SIG-M5 treated with dmso at 0.1 percent for 504 hours (cell line): ENCODE measurements at regions not wholly inside any gene's neighbourhood (a gene's known extent, or its start where the extent isn't known, plus 50 kb on each side); places are given as distances from the start of the nearest gene placed in this dataset.
"Not testable (repeated sequence)": the region's sequence is repeated elsewhere in the genome, so short reads cannot be mapped to it uniquely, and the experiment has no call there.

Experiments
- DNase-seq: peaks from one replicate; lab custom pipeline; 2025; ENCODE audit not compliant: unreplicated experiment; lab: John Stamatoyannopoulos, UW

DNA sequence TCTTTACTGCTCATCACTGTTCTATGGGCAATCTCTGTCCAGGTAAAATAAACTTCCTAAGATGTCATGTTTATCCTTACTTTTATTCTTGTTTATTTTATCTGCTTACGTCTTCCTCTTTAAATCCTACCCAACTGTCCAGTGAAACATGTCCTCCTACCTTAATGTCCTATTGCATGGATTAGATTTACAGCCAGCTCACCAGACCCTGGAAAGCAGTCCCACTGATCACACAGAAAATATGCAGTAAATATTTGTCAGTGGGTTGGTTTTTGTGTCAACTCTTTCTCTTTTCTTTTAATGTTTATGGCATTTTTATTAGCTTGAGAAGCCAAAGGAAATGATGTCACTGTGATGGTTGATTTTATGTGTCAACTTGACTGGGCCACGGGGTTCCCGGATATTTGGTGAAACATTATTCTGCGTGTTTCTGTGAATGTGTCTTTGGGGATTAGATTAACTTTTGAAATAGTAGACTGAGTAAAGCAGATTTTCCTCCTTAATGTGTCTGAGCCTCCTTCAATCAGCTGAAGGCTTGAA is 258.3 kb downstream of the SRGAP2C start:
- DNase-seq, result no peak

DNA sequence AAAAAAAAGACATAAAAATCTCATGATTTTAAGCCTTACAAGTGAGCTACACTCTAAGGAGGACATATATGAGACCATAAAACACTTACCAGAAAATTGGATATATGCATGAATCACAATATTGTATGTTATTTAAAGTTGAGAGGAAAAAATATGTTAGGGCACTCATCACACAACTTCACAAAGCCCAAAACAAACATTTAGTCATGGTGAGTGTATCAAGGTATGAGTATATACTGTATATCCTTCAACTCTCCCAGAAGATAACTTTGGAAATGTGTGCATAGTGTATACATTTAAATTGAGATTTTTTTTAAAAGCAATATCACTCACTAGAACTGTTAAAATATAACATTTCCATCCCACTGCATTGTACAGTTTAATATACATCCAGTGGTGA is 259.3 kb downstream of the SRGAP2C start:
- no peak for DNase-seq

DNA sequence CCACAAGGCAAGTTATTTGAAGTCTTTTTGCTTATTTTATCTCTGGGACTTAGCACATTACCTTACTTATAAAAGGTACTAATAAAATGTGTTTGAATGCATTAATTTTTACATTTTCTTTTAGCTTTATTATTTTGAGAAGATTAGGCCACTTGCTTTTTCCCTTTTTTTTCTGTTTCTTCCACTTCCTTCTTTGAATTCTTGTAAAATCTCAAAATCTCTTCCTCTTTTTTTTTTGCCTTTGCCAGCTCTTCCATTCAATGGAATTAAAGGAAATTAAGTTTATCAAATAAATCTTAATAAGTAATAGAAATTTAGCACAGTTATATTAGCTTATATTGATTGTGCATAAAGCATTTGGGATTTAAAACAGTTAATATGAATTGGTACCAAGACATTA is 260.9 kb downstream of the SRGAP2C start:
- peak; percentile 27 for DNase-seq

DNA sequence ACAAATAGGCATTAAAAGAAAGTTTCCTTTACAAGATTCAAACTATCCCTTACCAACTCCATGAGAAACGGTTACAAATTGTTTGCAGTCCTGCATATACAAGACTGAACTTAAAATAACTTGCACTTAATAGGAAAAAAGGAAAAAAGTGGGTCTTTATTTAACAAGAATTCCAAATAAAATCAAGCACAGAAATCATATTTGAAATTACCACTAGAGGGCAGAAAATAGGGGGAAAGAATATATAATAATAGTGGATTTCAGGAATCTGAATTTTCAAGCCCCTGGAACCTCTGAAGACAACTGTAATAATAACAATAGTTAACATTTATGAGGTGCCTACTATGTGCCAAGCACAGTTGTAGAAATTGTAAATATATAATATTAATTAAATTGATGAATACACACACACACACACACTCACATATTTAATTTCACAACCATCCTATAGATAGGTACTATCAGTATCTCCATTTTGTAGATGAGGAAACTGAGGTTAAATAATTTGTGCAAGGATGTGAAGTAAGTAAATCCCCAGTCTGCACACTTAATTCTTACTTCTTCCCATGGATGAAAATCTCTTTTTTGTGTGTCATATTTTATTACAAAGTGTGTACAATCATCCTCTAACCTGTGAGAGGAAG is 262.6 kb downstream of the SRGAP2C start:
- not testable (repeated sequence) for DNase-seq

DNA sequence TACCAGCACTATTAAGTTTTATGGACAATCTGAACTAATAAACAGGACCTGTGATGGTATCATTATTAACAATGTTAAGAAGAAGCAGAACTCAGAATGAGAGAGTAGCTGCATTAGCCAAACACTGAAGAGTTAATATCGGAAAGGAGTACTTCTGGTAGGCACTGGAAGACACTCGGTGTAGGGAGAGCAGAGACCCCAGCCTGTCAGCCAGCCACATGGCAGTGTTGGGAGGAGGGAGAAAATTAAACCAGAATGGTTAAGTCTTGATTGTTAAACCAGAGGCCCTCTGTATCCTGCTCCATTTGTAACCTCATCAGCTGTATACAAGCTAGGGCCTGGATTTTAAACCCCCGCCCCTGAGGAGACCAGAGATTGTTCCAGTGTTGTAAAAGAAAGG is 263.3 kb downstream of the SRGAP2C start:
- not testable (repeated sequence) for DNase-seq

DNA sequence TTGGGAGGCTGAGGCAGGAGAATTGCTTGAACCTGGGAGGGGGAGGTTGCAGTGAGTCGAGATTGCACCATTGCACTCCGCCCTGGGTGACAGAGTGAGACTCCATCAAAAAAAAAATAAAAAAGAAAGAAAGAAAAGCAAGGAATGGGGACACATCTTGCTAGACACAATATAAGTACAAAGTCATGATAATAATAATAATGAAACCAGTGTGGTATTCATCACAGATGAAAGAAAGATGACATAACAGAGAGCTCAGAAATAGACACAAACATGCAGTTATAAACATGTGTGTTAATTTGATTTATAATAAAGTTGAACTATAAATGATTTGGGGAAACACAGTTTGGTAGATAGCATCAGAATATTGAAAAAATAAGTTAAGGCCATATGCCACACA is 264.1 kb downstream of the SRGAP2C start:
- DNase-seq, result no peak

DNA sequence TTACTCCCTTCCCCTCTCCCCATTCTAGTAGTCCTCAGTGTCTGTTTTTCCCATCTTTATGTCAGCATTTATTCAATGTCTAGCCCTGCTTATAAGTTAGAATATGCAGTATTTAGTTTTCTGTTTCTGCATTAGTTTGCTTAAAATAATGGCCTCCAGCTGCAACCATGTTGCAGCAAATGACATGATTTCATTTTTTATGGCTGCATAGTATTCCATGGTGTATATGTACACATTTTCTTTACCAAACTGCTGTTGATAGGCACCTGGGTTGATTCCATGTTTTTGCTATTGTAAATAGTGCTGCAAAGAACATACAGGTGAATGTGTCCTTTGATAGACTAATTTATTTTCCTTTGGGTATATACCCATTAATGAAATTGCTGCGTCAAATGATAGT is 267.7 kb downstream of the SRGAP2C start:
- no peak for DNase-seq

DNA sequence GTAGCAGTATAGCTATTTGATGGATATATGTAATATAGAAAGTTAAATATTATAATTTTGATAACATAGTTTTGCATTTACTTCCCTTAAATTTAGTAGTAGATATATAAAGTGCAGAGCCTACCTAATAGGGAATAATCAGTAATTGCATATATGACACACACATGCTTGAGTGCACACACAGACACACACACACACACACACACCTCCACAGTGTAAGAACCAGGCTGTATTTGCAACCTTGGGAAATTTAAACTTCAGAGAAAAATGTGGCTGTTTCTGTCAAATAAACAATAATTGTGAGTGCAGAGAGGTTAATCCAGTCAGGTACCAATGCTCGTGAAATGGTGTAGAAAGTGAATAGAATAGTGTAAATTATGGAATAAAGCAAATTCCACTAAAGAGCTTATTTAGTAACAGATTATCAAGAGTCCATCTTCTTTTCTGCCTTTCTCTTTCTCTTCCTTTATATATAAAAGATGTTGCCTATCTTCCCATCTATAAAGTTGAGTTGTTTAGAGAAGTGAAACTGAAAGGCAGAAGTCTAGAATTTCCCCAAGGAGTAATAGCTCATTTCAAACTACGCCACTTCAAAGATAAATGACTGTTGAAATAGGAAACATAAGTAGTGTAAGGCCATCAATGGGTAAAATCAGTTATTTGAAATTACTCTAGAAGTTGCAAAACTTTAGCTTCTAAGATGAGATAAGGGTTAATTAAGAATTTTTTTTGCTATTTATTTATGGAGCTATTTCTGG is 273.7 kb downstream of the SRGAP2C start:
- peak; percentile 96 for DNase-seq

DNA sequence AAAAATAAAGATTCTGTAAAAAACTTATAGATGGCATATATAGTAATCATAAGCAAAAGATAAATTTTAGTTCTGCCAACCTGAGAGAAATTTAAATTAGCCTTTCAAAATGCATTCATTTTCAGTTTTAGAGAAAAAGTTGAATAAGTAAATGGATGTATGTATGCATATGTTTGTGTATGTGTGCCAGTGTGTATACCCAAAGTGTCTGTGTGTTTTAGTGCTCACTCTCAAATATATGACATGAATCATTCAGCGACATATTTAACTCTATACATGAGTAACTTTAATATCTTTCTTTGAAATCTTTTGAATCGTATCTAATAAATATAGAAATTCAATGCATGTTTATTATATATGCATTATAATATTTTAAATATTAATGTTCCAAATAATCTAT is 274.5 kb downstream of the SRGAP2C start:
- no peak for DNase-seq

DNA sequence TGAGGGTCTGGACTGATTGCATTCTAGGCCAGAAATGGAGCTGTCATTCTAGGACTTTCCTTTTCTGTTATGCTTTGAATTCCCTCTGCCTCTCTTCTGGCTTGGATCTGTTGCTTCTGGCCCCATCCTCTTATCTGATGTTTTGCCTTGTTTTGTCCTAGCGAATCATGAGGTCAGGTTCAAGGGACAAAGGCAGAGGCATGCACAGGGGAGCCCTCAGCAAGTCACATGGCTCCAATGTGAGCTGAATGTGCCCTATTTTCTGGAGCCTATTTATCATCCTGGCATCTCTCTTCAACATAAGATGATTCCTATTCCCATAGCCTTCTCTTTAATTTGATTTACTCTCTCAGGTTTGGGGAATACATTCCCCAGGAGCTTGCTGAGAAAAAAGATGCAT is 284.6 kb downstream of the SRGAP2C start:
- DNase-seq, result not testable (repeated sequence)

DNA sequence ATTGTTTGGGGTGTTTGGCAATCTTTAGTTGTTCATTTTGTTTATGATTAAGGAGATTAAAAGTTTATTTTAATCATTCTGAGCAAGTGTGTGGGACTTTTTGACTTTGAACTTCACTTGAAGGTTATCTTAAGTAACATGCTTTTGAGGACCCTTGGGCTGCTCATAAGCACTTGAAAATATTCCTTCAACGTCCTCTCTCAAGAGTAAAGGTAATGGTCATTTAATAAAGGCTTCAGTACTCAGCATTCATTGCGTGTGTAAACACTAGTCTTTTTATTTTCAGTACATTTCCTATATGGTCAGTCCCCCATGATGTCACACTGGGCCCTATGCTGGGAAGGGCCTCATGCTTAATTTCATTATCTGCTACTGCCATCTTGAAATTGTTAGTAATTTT is 285.6 kb downstream of the SRGAP2C start:
- not testable (repeated sequence) for DNase-seq

DNA sequence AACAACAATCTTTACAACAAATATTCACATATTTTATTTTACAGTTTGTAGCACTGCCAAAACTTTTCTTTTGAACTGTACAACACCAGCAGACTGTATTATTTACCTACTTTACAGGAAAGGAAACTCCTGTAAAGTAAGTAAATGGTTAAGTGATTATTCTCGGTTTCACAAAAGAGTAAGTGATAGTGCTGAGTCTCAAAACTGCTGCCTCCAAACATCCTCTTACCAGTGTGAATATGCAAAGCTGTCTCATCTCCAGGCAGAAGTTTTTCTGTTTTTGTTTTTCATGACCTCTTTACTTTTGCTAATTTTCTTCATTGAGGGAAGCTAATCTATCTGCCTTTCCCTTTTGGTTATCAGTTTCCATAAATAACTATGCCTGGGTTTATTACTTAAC is 286.7 kb downstream of the SRGAP2C start:
- no peak for DNase-seq

DNA sequence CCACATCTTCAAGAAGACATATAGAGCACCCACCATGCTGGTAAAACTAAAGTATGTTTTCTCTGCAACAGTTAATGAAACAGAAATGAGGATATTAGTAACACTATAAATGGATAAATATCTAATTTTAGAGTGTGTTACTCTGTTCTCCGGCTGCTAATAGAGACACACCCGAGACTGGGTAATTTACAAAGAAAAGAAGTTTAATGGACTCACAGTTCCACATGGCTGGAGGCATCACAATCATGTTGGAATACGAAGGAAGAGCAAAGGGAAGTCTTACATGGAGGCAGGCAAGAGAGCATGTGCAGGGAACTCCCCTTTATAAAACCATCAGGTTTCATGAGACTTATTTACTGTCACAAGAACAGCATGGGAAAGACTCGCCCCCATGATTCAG is 287.2 kb downstream of the SRGAP2C start:
- no peak for DNase-seq

DNA sequence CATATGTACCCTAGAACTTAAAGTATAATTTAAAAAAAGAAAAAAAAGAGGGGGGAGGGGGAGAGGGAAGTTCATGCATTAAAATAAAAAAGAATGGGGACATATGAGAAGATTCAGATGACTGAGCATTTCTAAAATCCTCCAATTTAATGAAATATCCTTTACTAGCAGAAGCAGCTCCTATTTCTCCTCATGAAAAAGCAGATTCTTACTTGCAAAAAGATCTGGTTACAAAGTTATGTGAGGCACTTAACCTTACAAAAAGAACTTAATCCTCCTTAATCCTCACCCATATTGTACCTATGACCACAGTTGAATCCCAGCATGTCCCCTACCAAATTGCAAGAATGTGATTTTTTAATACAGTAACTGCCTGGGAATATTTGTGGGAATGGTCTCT is 298.5 kb downstream of the SRGAP2C start:
- no peak for DNase-seq

DNA sequence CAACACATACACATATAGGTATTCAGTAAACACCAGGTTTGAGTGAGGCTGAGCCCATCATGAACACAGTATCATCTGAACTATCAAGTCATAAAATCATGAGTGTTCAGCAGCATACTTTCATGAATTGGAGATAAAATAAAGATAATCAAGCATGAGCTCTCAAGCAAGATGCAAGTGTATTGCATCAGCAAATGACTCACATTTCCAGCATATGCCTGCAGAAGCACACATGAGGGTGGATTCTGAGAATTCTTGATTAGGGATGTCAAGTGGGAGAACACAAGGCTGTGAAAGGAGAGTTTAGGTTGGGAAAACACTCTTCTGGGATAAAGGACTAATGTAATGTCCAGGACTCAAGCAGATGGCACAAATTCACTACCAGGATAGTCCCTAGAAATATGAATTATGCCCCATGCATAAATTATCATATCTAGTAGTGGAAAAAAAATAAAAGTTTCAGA is 299.2 kb downstream of the SRGAP2C start:
- DNase-seq, result no peak

DNA sequence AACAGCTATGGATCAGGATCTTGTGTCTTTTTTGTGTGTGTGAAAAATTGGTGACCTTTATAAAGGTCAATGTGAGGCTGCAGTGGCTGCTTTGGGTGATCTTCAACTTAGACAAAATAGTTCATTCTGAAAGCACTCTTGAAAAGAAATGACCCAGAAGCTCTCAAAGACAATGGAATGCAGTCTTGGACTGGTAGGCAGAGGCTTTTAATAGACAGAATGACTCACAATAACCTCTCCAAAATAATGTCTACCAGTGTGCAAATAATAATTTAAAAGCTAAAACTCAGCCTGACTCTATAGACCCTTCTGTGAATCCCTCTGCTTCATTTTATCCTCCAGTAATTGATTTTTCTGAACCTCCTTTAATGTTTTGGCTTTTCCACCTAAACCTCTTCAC is 310.0 kb downstream of the SRGAP2C start:
- DNase-seq, result not testable (repeated sequence)

DNA sequence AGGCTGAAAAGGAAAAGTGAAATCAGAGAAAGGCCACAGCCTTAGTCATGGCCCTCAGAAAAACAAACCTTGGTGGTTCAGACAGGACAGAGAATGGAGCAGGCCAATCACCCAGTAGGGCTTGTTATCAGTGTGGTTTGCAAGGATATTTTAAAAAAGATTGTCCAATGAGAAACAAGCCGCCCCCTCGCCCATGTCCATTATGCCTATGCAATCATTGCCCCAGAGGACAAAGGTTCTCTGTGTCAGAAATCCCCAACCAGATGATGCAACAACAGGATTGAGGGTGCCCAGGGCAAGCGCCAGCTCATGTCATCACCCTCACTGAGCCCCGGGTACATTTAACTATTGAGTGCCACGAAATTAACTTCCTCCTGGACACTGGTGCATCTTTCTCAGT is 326.7 kb downstream of the SRGAP2C start:
- DNase-seq, result peak; percentile 58

DNA sequence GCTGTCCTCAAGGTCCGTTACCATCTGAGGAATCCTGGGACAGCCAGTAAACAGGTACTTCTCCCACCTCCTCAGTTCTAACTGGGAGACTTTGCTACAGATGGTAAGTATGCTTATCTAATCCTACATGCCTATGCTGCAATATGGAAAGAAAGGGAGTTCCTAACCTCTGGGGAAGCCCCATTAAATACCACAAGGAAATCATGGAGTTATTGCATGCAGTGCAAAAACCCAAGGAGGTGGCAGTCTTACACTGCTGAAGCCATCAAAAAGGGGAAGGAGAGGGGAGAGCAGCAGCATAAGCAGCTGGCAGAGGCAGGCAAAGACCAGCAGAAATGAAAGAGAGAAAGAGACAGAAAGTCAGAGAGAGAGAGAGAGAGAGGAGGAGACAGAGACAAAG is 327.1 kb downstream of the SRGAP2C start:
- DNase-seq, result peak; percentile 40

DNA sequence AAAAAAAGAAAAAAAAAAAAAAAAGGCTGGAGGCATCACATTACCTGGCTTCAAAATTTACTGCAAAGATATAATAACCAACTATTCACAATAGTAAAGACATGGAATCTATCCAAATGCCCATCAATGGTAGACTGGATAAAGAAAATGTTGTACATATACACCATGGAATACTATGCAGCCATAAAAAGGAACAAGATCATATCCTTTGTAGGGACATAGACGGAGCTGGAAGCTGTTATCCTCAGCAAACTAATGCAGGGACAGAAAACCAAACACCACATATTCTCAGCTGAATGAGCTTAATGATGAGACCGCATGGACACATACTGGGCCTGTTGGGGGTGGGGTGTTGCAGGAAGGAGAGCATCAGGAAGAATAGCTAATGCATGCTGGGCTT is 330.5 kb downstream of the SRGAP2C start:
- no peak for DNase-seq

DNA sequence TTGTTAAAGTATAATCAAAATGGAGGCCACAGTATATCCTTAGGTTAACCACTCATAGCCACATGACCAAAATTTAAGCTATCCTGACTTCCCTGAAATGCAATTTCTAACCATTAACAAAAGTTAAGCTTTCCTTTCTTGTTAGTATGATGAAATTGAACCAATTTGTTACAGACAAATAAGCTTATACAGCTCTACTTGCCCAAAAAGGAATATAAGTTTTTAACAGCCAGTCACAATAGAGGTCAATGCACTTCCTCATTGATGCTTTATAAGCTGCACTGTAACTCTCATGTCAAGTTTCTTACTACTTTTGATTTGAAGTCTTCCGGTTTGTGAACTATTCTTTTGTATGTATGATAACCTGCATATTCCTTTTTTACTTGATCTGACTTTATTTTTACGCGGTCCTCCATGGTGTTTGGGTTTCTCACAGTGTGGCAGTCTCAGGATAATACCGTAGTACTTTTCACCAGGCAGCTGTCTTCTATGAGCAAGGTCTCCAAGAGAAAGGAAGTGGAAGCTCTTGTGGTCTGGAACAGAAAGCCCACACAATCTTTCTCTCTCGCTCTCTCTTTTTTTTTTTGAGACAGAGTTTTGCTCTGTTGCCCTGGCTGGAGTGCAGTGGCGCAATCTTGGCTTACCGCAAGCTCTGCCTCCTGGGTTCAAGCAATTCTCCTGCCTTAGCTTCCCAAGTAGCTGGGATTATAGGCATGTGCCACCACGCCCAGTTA is 331.6 kb downstream of the SRGAP2C start:
- peak; percentile 92 for DNase-seq

DNA sequence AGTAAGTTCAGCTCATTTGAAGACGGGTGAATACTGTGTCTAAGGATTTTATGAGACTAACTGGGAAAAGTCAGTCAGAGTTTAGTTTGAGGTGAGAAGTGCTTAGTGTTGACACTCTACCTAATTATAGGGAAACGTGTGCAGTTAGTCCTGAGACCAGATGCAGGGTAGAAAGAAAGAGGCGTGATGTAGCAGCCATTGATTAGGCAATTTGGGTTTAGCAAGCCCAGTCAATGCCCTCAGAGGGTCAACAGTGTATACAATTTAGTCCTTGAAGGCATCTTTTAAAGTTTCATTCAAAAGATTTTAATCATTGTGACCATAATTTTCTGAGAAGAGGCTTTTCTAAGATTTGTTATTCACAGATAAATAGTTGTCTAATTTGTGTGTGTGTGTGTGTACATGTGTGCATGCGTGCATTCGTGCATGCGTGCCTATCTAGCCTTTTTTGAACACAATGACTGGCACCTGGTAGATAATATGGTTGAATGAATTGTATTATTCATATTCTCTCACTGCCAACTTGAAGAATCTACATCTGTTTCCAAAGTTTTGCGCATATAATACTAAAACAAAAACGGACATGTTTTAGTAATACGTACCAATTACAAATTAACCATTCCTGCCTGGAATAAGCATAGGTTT is 332.9 kb downstream of the SRGAP2C start:
- DNase-seq, result peak; percentile 32
